AML-193 (cell line): ENCODE measurements at regions not wholly inside any gene's neighbourhood (a gene's known extent, or its start where the extent isn't known, plus 50 kb on each side); places are given as distances from the start of the nearest gene placed in this dataset.
A peak's percentile ranks its signal among the peaks of the same experiment; 100 is the strongest.

Experiments used
- DNase-seq, 2 experiments: peaks; one replicate each; lab custom pipeline; 2025; lab: John Stamatoyannopoulos, UW

DNA sequence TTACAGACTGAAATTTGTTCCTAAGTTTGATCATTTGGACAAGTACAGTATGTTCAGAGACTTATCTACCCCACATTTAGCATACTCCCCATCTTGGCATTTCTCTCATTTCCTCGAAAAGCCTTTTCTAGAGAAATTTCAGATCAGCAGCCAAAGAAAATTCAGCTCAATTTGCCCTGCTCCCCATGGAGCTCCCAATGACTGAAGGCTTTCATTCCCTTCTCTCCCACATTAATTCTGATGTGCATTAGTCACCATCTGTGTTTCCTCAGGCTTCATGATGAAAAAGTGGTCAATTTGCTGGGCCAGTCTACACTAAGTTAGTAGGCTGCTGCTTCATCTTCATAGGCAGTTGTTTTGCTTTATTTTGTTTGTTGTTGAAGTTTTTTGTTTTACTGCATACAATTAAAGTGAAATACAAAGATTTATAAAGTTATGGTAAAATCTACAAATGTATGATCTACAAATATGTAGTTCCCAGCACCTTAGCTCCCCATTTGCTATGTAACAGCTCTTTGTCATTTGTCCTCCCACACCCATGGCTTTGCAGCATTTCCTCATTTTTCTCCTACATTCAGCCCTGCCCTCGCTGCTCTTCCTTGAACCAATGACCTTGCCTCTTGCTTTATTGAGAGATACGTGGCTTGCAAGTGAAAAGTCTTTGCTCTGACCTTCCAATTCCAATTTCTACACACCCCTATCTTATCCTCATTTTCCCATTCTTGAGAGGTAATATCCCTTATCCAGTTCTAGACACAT is 193.9 kb downstream of the ANAPC10 start:
- no peak for DNase-seq

DNA sequence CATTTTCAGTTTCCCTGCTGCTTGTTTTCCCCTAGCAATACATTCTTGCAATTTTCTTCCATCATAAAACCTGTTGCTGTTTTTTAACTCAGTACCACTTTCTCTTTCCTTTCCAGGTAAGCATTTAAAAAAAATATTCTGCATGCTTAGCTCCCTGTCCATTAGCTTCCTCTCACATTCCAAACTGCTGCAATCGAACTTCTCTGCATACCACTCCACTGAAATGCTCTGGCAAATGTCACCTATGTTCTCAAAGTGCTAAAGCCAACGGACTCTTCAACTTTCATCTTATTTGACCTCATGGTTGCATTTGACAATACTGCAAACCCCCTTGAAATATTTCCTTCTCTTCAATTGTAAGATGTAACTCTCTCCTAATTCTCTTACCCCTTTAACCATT is 192.7 kb downstream of the ANAPC10 start:
- no peak for DNase-seq

DNA sequence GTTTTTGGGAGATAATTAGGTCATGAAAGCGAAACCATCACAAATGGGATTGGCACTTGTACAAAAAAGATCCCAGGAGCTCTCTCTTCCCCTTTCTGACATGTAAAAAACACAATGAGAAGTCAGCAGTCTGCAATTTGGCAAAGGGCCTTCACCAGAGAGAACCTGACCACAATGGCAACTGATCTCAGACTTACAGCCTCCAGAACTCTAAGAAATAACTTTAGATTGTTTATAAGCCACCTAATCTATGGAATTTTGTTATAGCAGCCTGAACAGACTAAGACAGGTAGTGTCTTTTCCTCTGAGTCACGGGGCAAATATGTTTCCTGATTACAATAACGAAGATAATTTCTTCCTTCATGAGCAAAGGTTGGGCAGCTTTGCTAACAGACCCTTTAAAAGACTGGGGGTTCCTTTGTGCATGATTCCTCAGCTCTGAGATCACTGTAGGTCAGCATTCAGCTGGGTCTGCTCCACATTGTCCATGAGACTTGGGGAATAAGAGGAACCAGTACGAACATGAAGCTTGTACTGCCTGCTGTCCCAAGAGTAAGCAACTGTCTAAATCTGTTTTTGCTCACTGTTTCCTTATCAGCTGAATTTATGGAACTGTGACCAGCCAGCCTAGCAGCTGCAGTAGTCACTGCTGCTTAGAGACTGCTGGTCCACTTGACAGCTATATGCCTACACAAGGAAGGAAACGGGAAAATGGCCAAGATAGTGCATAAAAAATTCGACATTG is 191.6 kb downstream of the ANAPC10 start:
- peak; percentile 38 to 52 for DNase-seq

DNA sequence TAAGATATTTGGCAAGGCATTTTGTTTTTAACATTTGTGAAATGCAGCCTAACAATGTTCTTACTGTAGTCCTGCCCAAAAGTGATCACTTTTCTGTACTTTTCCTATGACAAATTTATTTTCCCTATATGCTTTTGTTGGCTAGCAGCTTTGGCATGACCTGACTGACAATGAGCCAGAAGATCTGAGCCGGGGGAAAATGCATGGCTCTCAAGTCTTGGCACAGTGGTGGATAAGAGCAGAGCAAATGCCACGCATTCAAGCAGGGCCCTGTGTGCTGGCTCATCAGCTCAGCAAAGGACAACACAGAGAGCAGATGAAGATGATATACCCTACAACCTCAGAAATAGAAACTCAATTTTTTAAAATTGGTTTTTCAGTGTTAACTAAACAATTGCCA is 187.3 kb downstream of the ANAPC10 start:
- no peak for DNase-seq
